Left cardiac atrium (tissue), 4 donors: ENCODE measurements at regions not wholly inside any gene's neighbourhood (a gene's known extent, or its start where the extent isn't known, plus 50 kb on each side); places are given as distances from the start of the nearest gene placed in this dataset.
"Not testable (repeated sequence)": the region's sequence is repeated elsewhere in the genome, so short reads cannot be mapped to it uniquely, and the experiment has no call there.

Experiments
- ATAC-seq, 2 donors: fragments of 200-7000 bp; cut with Tn5 transposase; one replicate each; pipeline ENCODE4 v1.9.1; 2020; ENCODE audit warnings: mild to moderate bottlenecking in 2 of 2, moderate library complexity in 2 of 2
- DNase-seq: peaks from one replicate; pipeline ENCODE4 v3.0.0-alpha.2; 2020
- intact Hi-C, 2 donors: fragments of 100-400 bp; cut with DNase I; formaldehyde crosslinking; loops; one replicate each; pipeline versions ENCODE4 v1.14.1 to v1.15.1; 2022 to 2023
- donor health status: DM: no; HTN: yes; CAD: no.
- donor health status: DM: no; HTN: yes; CAD: no; lungs with severe emphysema.
- donor health status: DM: yes; HTN: yes; CAD: no.
- donor health status: Dilated cardiomyopathy.

- intact Hi-C loops: no loop called here
- DNase-seq (no peak), ATAC-seq (no peak)
These were observed 341.6 kb upstream of the MAOA start for GRCh38 chrX:43314525-43314924.

GRCh38 chrX:43315622-43316021, 340.5 kb upstream of the MAOA start:
- no peak for DNase-seq
- ATAC-seq: no peak
- intact Hi-C loops: no loop called here

- DNase-seq (no peak), ATAC-seq (no peak)
- intact Hi-C loops: no loop called here
These were observed 340.0 kb upstream of the MAOA start for GRCh38 chrX:43316146-43316545.

- intact Hi-C loops: no loop called here
- DNase-seq (no peak), ATAC-seq (no peak)
These were observed 338.7 kb upstream of the MAOA start for GRCh38 chrX:43317378-43317777.

- ATAC-seq: no peak
- DNase-seq: no peak
- intact Hi-C loops: no loop called here
These were observed 327.6 kb upstream of the MAOA start for GRCh38 chrX:43328358-43328946.

GRCh38 chrX:43333543-43333942, 322.6 kb upstream of the MAOA start:
- DNase-seq (no peak), ATAC-seq (no peak)
- intact Hi-C loops: no loop called here

- DNase-seq: no peak
- intact Hi-C loops: no loop called here
- no peak for ATAC-seq
These were observed 310.9 kb upstream of the MAOA start for GRCh38 chrX:43345166-43345565.

- no peak for ATAC-seq
- intact Hi-C loops: no loop called here
- no peak for DNase-seq
These were observed 306.7 kb upstream of the MAOA start for GRCh38 chrX:43349363-43349762.

- intact Hi-C loops: no loop called here
- DNase-seq (no peak), ATAC-seq (no peak)
These were observed 305.2 kb upstream of the MAOA start for GRCh38 chrX:43350935-43351334.

GRCh38 chrX:43357741-43358140, 298.4 kb upstream of the MAOA start:
- ATAC-seq (no peak), DNase-seq (no peak)
- intact Hi-C loops: no loop called here

GRCh38 chrX:43373032-43373431, 283.1 kb upstream of the MAOA start:
- DNase-seq: no peak
- intact Hi-C loops: no loop called here
- no peak for ATAC-seq

- intact Hi-C loops: no loop called here
- no peak for ATAC-seq
- DNase-seq: no peak
These were observed 281.0 kb upstream of the MAOA start for GRCh38 chrX:43375136-43375535.

GRCh38 chrX:43380704-43381103, 275.4 kb upstream of the MAOA start:
- ATAC-seq: no peak

GRCh38 chrX:43386875-43387274, 269.2 kb upstream of the MAOA start:
- intact Hi-C loops: no loop called here
- DNase-seq: no peak
- ATAC-seq: no peak

More at GRCh38 chrX:43380704-43381103, 275.4 kb upstream of the MAOA start:
- DNase-seq: no peak
- intact Hi-C loops: no loop called here

GRCh38 chrX:43405191-43405590, 250.9 kb upstream of the MAOA start:
- no peak for ATAC-seq
- intact Hi-C loops: no loop called here
- DNase-seq: no peak

GRCh38 chrX:43423876-43424275, 232.2 kb upstream of the MAOA start:
- DNase-seq (no peak), ATAC-seq (no peak)
- intact Hi-C loops: no loop called here

GRCh38 chrX:43436517-43436916, 219.6 kb upstream of the MAOA start:
- no peak for DNase-seq
- intact Hi-C loops: no loop called here
- no peak for ATAC-seq

GRCh38 chrX:43446752-43447151, 209.3 kb upstream of the MAOA start:
- DNase-seq (no peak), ATAC-seq (no peak)
- intact Hi-C loops: no loop called here

GRCh38 chrX:43448688-43449087, 207.4 kb upstream of the MAOA start:
- DNase-seq (no peak), ATAC-seq (no peak)
- intact Hi-C loops: no loop called here

- intact Hi-C loops: no loop called here
- no peak for ATAC-seq
- DNase-seq: no peak
These were observed 205.7 kb upstream of the MAOA start for GRCh38 chrX:43450355-43450754.

GRCh38 chrX:43451976-43452686, 204.0 kb upstream of the MAOA start:
- ATAC-seq, DNase-seq, intact Hi-C loops: not testable (repeated sequence)
